HFFc6 (cell line): ENCODE measurements at regions not wholly inside any gene's neighbourhood (a gene's known extent, or its start where the extent isn't known, plus 50 kb on each side); places are given as distances from the start of the nearest gene placed in this dataset.

Experiments
- DNase-seq: peaks from one replicate; pipeline ENCODE4 v3.0.0-alpha.2; 2018
- H3K27ac Mint-ChIP-seq: 2 replicates; pipeline ENCODE4 v1.8.0; 2020; ENCODE audit warnings: mild to moderate bottlenecking, mixed read lengths
- H3K27me3 Mint-ChIP-seq: 2 replicates; pipeline ENCODE4 v1.8.0; 2021; ENCODE audit warnings: mild to moderate bottlenecking, moderate library complexity, mixed read lengths; ENCODE audit not compliant: insufficient read depth
- H3K36me3 Mint-ChIP-seq: 2 replicates; pipeline ENCODE4 v1.8.0; 2021; ENCODE audit warnings: low read depth, mixed read lengths
- H3K4me1 Mint-ChIP-seq: 2 replicates; pipeline ENCODE4 v1.8.0; 2020; ENCODE audit warnings: low read depth, mixed read lengths
- H3K4me3 Mint-ChIP-seq: 2 replicates; pipeline ENCODE4 v1.8.0; 2020; ENCODE audit warnings: mild to moderate bottlenecking, moderate library complexity, mixed read lengths
- H3K9me3 Mint-ChIP-seq: 2 replicates; pipeline ENCODE4 v1.8.0; 2020; ENCODE audit warnings: mild to moderate bottlenecking, mixed read lengths
- TF ChIP-seq, protein P1 (sequence below): fragments of 200-600 bp; sonication (generic); IDR thresholded peaks from 2 replicates; pipeline ENCODE4 v1.5.0; 2021; ENCODE audit warnings: antibody characterized with exemption, mild to moderate bottlenecking

DNA sequence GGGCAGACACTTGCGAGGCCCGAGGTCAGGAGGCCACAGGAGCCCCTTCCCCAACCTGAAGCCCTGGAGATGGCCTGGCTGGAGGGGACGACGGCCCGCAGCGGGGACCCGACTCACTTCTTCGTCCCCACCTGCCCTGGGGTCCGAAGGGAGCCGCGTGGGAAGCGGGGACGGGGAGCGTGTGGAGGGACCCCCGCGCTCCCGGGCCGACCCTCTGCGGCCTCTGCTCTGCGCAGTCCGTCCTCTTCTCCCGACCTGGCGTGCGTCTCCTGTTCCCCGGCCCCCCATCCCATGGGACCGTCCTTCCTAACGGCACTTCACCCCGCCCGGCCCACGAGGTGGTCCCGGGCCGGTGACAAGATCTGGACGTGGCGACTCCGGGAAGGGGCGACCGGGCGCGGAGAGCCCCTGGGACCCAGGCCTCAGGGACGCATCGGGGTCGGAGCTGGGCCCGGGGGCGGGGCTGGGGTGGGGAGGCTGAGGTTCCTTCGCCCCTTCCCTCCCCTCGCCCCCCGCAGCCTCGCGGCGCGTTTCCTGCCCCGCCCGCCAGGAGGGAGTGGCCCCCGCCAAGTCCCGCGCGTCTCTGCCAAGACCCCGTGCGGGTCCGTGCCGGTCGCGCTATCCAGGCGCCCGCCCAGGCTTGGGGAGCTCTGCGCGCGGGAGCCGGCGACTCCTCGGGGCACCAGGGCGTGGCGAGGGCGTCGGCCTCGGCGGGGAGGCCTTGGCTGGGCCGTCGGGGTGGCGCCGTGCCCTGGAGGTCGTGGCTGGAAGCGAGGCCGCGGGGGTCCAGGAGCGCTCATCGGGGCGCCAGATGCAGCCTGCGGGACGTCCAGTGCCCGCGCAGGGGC, 97.1 kb downstream of the TNFAIP2 start:
- no peaks in the 10 kb centered on the region for H3K36me3 Mint-ChIP-seq
- no peak overlapping the region for H3K27ac Mint-ChIP-seq
- no peak overlapping the region for H3K4me3 Mint-ChIP-seq
- H3K9me3 Mint-ChIP-seq: no peaks in the 10 kb centered on the region
- H3K27me3 Mint-ChIP-seq: peaks cover 46% of the 10 kb centered on the region
- TF ChIP-seq, protein P1, sequence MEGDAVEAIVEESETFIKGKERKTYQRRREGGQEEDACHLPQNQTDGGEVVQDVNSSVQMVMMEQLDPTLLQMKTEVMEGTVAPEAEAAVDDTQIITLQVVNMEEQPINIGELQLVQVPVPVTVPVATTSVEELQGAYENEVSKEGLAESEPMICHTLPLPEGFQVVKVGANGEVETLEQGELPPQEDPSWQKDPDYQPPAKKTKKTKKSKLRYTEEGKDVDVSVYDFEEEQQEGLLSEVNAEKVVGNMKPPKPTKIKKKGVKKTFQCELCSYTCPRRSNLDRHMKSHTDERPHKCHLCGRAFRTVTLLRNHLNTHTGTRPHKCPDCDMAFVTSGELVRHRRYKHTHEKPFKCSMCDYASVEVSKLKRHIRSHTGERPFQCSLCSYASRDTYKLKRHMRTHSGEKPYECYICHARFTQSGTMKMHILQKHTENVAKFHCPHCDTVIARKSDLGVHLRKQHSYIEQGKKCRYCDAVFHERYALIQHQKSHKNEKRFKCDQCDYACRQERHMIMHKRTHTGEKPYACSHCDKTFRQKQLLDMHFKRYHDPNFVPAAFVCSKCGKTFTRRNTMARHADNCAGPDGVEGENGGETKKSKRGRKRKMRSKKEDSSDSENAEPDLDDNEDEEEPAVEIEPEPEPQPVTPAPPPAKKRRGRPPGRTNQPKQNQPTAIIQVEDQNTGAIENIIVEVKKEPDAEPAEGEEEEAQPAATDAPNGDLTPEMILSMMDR: no peak
- DNase-seq: no peak
- H3K4me1 Mint-ChIP-seq: no peaks in the 10 kb centered on the region

DNA sequence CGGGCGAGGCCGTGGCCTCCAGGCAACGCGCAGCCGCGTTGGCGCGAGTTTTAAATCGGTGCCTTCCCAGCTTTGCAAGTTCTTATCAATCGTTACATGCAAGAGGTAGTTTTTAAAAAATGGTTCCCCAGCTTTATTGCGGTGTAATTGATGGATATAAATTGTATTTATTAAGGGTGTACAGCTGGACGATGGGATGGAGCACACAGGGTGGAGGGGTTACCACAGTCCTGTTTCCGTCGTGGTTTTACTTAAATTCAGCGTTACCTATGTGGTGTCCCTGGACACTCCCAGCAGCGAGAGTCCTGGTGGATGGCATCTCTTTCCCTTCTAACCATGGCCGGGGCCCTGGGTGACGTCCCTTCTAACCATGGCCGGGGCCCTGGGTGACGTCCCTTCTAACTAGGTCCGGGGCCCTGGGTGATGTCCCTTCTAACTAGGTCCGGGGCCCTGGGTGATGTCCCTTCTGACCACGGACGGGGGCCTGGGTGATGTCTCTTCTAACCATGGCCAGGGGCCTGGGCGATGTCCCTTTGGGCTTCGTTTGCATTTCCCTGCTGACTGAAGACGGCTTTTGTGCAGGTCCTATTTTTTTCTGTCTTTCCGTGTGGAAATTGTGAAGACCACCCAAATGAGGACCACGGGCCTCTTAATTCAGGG, 97.9 kb downstream of the TNFAIP2 start:
- TF ChIP-seq, protein P1: no peak
- H3K4me1 Mint-ChIP-seq: no peaks in the 10 kb centered on the region
- DNase-seq: no peak
- H3K36me3 Mint-ChIP-seq: no peaks in the 10 kb centered on the region
- H3K4me3 Mint-ChIP-seq: no peak overlapping the region
- no peak overlapping the region for H3K27ac Mint-ChIP-seq
- no peaks in the 10 kb centered on the region for H3K9me3 Mint-ChIP-seq
- H3K27me3 Mint-ChIP-seq: peaks cover 54% of the 10 kb centered on the region

DNA sequence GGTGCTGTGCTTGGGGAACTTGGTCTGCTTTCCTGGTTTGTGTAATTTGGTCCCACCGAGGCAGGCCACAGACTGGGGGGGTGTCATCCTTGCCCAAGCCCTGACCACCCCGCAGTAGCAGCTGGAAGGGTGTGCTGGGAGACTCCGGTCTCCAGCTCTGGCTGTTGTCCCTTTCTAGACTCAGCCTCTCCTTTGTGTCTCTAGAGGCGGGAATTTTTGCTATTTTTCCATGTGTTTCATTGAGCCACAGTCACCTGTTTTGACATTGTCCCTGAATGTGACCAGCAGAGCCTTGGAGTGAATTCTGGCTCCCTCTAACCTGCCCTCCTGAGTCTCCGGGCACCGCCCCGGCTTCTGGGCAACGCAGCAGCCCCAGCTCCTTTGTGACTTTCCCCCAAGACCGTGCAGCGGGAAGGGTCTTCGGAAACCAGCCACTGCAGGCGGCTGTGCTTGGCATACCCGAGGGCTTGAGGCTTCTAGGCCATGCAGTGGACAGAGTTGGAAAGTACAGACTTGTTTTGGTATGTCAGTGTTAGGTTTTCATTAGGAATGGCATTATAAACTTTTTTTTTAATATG, 98.6 kb downstream of the TNFAIP2 start:
- Mint-ChIP-seq H3K36me3 (no peaks in the 10 kb centered on the region), H3K27me3 (peaks cover 53% of the 10 kb centered on the region), H3K4me3 (no peak overlapping the region), H3K9me3 (no peaks in the 10 kb centered on the region), H3K27ac (no peak overlapping the region), H3K4me1 (no peaks in the 10 kb centered on the region)
- TF ChIP-seq, protein P1: no peak
- no peak for DNase-seq

DNA sequence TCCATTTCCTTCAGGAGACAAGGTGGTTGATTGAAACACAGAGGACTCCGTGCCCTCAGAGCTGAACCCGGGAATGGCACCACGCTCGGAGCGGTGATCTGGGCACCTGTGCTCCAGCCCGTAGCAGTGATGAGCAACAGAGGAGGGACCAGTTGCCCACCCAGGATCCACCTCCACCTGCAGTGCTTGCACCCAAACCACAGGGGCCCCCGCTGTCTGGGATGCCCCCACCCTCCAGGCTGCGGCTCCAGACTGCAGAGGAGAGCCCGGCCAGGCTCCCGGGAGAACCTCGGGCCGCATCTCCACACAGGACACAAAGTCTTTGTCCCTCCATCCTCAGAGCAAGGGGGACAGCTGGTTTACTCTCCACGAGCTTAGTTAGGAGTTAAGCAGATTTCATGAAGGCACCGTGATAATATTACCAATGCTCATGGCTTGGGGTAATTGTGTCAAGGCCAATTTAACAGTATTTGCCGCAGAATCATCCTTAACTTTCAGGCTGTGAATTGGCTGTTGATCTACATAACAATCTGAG, 100.6 kb downstream of the TNFAIP2 start:
- TF ChIP-seq, protein P1: no peak
- no peaks in the 10 kb centered on the region for H3K9me3 Mint-ChIP-seq
- H3K27ac Mint-ChIP-seq: no peak overlapping the region
- peaks cover 48% of the 10 kb centered on the region for H3K27me3 Mint-ChIP-seq
- no peak for DNase-seq
- H3K4me1 Mint-ChIP-seq: no peaks in the 10 kb centered on the region
- H3K36me3 Mint-ChIP-seq: no peaks in the 10 kb centered on the region
- H3K4me3 Mint-ChIP-seq: no peak overlapping the region

DNA sequence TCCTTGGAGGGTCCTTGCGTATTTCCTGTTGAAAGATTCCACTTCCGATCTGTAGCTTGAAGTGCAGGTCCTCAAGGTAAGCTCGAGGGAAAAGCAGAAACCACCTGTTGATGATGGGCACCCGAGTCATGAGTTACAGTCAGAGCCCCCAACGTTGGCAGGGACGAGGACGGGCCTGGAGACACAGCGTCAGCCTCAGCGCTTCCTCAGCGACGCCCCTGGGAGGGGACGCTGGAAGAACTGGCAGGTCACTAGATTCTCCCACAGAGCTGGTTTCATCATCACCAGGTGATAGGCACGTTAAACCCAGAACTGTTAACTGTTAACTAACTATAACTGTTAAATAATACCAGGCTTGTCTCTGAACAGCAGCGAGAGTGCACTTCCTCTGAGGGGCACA, 101.8 kb downstream of the TNFAIP2 start:
- TF ChIP-seq, protein P1: no peak
- DNase-seq: no peak
- Mint-ChIP-seq H3K4me1 (no peaks in the 10 kb centered on the region), H3K4me3 (no peak overlapping the region), H3K9me3 (no peaks in the 10 kb centered on the region), H3K27ac (no peak overlapping the region), H3K36me3 (no peaks in the 10 kb centered on the region), H3K27me3 (peaks cover 45% of the 10 kb centered on the region)
